ENCODE measurements at regions not wholly inside any gene's neighbourhood (a gene's known extent, or its start where the extent isn't known, plus 50 kb on each side); places are given as distances from the start of the nearest gene placed in this dataset.

DNA sequence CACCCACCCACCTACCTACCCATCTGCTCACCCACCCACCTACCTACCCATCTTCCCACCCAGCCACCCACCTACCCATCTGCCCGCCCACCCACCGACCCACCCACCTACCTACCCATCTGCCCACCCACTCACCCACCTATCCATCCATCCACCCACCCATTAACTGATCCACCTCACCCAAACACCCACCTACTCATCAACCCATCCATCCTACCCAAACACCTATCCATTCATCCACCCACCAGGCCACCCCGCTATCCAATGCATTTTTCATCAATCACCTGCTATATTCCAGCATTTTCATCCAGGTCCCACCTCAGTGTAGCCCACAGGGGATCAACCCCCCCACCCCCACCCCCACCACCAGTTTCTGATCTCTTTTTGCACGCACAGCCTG, 121.8 kb downstream of the GLI2 start:
- no peak for DNase-seq
- TF ChIP-seq GATA1 (IDR thresholded peaks at IDR 0.05; ENCODE audit: low read depth, low read length) (no peak), POLR2A (IDR thresholded peaks at IDR 0.05; ENCODE audit: low read length) (no peak)

- TF ChIP-seq POLR2A (IDR thresholded peaks at IDR 0.05; ENCODE audit: low read length): no peak
- no peak for TF ChIP-seq GATA1 (IDR thresholded peaks at IDR 0.05; ENCODE audit: low read depth, low read length)
- no peak for DNase-seq
These were observed 122.3 kb downstream of the GLI2 start for GRCh38 chr2:120857931-120858330.

GRCh38 chr2:120858361-120859106, 122.9 kb downstream of the GLI2 start:
- DNase-seq: no peak
- TF ChIP-seq POLR2A (IDR thresholded peaks at IDR 0.05; ENCODE audit: low read length) (no peak), GATA1 (IDR thresholded peaks at IDR 0.05; ENCODE audit: low read depth, low read length) (no peak)

- TF ChIP-seq POLR2A (IDR thresholded peaks at IDR 0.05; ENCODE audit: low read length) (no peak), GATA1 (IDR thresholded peaks at IDR 0.05; ENCODE audit: low read depth, low read length) (no peak)
- no peak for DNase-seq
These were observed 123.5 kb downstream of the GLI2 start for GRCh38 chr2:120859128-120859527.

DNA sequence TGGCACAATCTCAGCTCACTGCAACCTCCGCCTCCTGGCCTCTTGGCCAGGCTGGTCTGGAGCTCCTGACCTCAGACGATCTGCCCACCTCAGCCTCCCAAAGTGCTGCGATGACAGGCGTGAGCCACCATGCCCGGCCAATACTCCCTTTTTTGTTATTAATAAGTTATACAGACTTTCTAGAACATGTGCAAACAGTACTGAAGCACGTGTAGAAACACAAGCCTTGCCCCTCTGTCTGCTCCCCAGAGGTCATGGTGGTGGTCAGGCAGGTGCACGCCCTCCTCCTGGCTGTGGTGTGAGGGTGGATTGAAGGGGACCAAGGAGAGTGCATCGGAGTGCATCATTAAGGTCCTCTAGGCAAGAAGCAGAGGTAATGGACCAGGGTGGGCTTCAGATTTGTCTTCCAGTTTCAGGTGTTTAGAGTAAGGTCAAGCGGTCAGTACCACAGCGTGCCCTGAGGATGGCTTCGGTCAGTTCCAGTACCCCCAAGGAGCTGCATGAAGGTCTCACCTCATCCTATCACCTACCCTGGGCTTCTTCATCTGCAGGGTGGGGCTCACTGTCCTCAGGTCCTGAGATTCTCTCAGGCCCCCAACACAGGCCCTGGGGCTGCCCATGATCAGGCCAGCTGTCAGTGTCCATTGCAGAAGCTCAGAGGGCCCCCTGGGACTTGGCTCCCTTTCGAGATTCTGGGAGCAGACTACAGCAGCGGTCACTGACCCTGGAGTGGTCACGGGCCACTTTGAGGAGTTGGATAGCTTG, 124.3 kb downstream of the GLI2 start:
- TF ChIP-seq POLR2A (IDR thresholded peaks at IDR 0.05; ENCODE audit: low read length) (no peak), GATA1 (IDR thresholded peaks at IDR 0.05; ENCODE audit: low read depth, low read length) (no peak)
- no peak for DNase-seq

DNA sequence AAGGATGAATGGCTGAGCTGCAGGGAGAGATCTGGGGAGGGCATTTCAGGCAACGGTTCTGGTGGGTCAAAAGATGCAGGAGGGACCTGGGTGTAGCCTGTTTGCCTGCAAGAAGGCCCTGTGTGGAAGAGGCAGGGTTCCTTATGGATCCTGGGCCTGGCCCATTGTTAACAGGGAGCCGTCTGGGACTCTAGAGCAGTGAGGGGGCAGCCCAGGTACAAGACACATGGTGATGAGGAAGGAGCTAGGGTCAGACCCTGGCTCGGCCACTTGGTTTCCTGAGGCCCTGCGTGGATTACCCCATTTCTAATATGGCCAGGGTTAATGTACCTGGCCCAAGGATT, 124.9 kb downstream of the GLI2 start:
- no peak for TF ChIP-seq GATA1 (IDR thresholded peaks at IDR 0.05; ENCODE audit: low read depth, low read length)
- no peak for TF ChIP-seq POLR2A (IDR thresholded peaks at IDR 0.05; ENCODE audit: low read length)
- DNase-seq: no peak

- DNase-seq: no peak
- TF ChIP-seq POLR2A (IDR thresholded peaks at IDR 0.05; ENCODE audit: low read length) (no peak), GATA1 (IDR thresholded peaks at IDR 0.05; ENCODE audit: low read depth, low read length) (no peak)
These were observed 125.5 kb downstream of the GLI2 start for GRCh38 chr2:120861191-120861575.

DNA sequence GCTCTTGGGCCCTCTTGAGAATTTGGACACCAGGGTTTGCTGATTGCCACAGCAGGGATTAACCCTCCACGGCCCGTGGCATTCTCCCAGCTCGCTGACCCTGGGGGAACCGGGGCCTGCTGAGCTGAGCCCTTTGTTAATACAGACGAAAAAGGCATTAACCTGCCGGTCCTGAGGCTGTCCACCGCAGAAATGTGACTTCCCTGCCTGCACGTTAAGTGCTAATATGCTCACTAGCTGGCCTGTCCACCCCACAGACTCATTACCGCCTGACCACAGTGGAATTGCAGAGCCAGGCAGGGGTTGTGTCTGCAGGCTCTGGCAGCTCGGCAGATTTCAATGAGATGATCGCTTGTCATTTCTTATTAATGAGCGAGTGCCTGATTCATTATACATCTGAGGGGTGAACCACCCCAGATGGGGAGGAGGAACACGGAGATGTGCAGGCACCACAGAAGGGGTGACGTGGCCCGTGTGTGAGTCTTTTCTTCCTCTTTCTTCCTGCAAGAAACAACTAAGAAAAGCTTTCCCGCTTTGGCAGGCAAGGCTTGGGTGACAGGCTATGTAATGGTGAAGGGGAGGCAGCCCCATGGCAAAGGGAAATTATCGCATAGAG, 126.0 kb downstream of the GLI2 start:
- TF ChIP-seq POLR2A (IDR thresholded peaks at IDR 0.05; ENCODE audit: low read length) (no peak), GATA1 (IDR thresholded peaks at IDR 0.05; ENCODE audit: low read depth, low read length) (no peak)
- DNase-seq: no peak

- peak in 1 of 2 experiments; percentile 11 for DNase-seq
- TF ChIP-seq GATA1 (IDR thresholded peaks at IDR 0.05; ENCODE audit: low read depth, low read length) (no peak), POLR2A (IDR thresholded peaks at IDR 0.05; ENCODE audit: low read length) (no peak)
These were observed 126.8 kb downstream of the GLI2 start for GRCh38 chr2:120862201-120863060.

GRCh38 chr2:120863146-120863545, 127.5 kb downstream of the GLI2 start:
- DNase-seq: no peak
- TF ChIP-seq GATA1 (IDR thresholded peaks at IDR 0.05; ENCODE audit: low read depth, low read length): no peak
- no peak for TF ChIP-seq POLR2A (IDR thresholded peaks at IDR 0.05; ENCODE audit: low read length)

GRCh38 chr2:120863661-120864320, 128.1 kb downstream of the GLI2 start:
- TF ChIP-seq GATA1 (IDR thresholded peaks at IDR 0.05; ENCODE audit: low read depth, low read length) (no peak), POLR2A (IDR thresholded peaks at IDR 0.05; ENCODE audit: low read length) (no peak)
- DNase-seq: peak; percentile 75 to 79

- TF ChIP-seq GATA1 (IDR thresholded peaks at IDR 0.05; ENCODE audit: low read depth, low read length) (no peak), POLR2A (IDR thresholded peaks at IDR 0.05; ENCODE audit: low read length) (no peak)
- no peak for DNase-seq
These were observed 129.3 kb downstream of the GLI2 start for GRCh38 chr2:120864981-120865380.

DNA sequence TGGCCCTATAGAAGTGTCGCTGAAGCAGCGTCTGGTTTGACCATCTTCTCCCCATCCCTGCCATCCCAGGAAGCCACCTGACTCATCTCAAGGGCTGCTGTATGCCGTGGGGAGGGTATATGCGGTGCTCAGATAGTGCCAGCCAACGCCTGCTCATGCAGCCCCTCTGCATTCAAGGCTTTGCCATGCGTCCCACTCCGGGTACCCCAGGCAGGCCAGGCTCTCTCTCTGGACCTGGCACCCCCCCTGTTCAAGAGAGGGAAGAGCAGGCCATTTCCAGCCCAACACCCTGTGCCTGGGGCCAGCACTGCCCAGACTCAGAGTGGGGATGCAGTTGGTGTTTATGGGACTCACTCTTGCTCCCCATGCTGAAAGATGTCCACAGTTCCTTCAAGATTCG, 130.0 kb downstream of the GLI2 start:
- no peak for DNase-seq
- TF ChIP-seq POLR2A (IDR thresholded peaks at IDR 0.05; ENCODE audit: low read length): no peak
- TF ChIP-seq GATA1 (IDR thresholded peaks at IDR 0.05; ENCODE audit: low read depth, low read length): no peak

All from erythroblast (primary cell).